Body of pancreas (tissue), 4 donors: ENCODE measurements at regions not wholly inside any gene's neighbourhood (a gene's known extent, or its start where the extent isn't known, plus 50 kb on each side); places are given as distances from the start of the nearest gene placed in this dataset.

Experiments
- POLR2A ChIP-seq, 3 donors: fragments of 450-650 bp; IDR thresholded peaks; one replicate each; pipeline ENCODE4 v1.6.1; 2016; ENCODE audit warnings: antibody characterized with exemption in 3 of 3, mild to moderate bottlenecking in 2 of 3
- TF ChIP-seq, protein P1 (sequence below), 7 experiments: fragments of 450-650 bp in 4 of 7; fragments of 200-600 bp in 3 of 7; sonication (generic) in 3 of 7; IDR thresholded peaks; one replicate each; pipeline ENCODE4 v1.5.1; 2016 to 2019; ENCODE audit warnings: antibody characterized with exemption in 7 of 7

DNA sequence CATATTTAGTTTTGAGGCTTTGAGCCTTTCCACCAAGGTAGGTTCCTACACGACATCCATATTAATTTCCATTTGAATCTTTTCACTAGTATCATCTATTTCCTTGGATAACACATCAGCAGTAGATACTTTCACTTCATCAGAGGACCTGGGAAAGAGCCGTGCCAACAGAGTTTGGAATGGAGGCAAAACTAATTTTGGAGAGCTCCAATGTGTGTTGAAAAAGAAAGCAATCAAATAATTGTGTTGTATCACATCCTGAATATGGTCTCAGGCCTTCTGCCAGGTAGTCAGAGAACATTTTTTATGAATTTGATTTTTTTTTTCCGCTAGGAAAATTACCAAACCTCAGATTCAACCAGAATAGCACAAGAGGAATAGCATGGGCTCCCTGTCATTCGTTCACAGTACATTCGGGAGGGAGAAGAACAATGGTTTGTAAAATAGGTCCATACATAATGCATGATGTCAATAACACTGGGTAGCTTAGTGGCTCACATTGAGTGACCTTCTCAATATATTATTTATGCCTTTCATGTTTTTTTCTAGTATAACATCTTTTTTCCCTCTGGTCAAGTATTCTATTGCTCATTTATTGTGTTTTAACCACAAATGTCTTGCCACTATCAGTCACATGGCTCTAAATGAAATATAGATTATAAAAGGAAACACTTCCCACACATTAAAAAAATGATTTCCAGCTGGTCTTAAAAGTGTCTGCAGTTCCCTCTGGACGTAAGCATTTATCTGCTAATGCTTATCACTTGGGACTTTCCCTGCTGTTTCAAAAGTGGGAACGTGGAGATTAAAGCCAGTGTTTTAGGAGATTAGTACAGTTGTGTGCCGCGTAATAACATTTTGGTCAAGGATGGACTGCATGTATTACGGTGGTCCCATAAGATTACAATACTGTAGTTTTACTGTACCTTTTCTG lies 68.6 kb upstream of the RAPH1 start:
- TF ChIP-seq, protein P1, sequence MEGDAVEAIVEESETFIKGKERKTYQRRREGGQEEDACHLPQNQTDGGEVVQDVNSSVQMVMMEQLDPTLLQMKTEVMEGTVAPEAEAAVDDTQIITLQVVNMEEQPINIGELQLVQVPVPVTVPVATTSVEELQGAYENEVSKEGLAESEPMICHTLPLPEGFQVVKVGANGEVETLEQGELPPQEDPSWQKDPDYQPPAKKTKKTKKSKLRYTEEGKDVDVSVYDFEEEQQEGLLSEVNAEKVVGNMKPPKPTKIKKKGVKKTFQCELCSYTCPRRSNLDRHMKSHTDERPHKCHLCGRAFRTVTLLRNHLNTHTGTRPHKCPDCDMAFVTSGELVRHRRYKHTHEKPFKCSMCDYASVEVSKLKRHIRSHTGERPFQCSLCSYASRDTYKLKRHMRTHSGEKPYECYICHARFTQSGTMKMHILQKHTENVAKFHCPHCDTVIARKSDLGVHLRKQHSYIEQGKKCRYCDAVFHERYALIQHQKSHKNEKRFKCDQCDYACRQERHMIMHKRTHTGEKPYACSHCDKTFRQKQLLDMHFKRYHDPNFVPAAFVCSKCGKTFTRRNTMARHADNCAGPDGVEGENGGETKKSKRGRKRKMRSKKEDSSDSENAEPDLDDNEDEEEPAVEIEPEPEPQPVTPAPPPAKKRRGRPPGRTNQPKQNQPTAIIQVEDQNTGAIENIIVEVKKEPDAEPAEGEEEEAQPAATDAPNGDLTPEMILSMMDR (IDR thresholded peaks at IDR 0.05) = no peak
- no peak for TF ChIP-seq POLR2A (IDR thresholded peaks at IDR 0.05)
